Common myeloid progenitor, CD34-positive (primary cell): ENCODE measurements at regions not wholly inside any gene's neighbourhood (a gene's known extent, or its start where the extent isn't known, plus 50 kb on each side); places are given as distances from the start of the nearest gene placed in this dataset.
"Not testable (repeated sequence)": the region's sequence is repeated elsewhere in the genome, so short reads cannot be mapped to it uniquely, and the experiment has no call there.

ENCODE experiments used
- CTCF ChIA-PET: fragments of 350-600 bp; sonication (Branson Sonifier 250); formaldehyde crosslinking; loops from one replicate; lab custom pipeline; 2021; ENCODE audit warnings: antibody characterized with exemption; lab: Charles Lee
- POLR2A ChIA-PET: fragments of 350-600 bp; sonication (Branson Sonifier 250); formaldehyde crosslinking; loops from one replicate; lab custom pipeline; 2021; ENCODE audit warnings: antibody characterized with exemption; lab: Charles Lee
- DNase-seq, 3 donors: peaks; one replicate each; pipeline versions ENCODE4 v3.0.0 to v3.0.0-alpha.2; 2013
- H3K27ac ChIP-seq, 2 experiments: 1 replicate in 1 of 2; 2 replicates in 1 of 2; pipeline ENCODE4 v1.7.0; 2013; ENCODE audit warnings: inconsistent platforms in 2 of 2, low read length in 2 of 2, mild to moderate bottlenecking in 2 of 2, low read depth in 1 of 2, moderate library complexity in 1 of 2; ENCODE audit not compliant: severe bottlenecking in 2 of 2, insufficient read depth in 1 of 2, poor library complexity in 1 of 2
- H3K27me3 ChIP-seq, 5 experiments: replicated peaks in 2 of 5; 1 replicate in 3 of 5; 2 replicates in 2 of 5; pipeline versions ENCODE4 v1.6.1 to v1.7.0; 2013; ENCODE audit warnings: low read length in 4 of 5, mild to moderate bottlenecking in 2 of 5, moderate library complexity in 2 of 5, inconsistent platforms in 1 of 5; ENCODE audit not compliant: insufficient read depth in 5 of 5, control insufficient read depth in 4 of 5
- H3K36me3 ChIP-seq, 4 experiments: 1 replicate in 2 of 4; 2 replicates in 2 of 4; pipeline versions ENCODE4 v1.6.1 to v1.7.0; 2013; ENCODE audit warnings: low read length in 3 of 4, control low read depth in 1 of 4, mild to moderate bottlenecking in 1 of 4; ENCODE audit not compliant: control insufficient read depth in 4 of 4, insufficient read depth in 4 of 4
- H3K4me1 ChIP-seq, 4 experiments: 1 replicate in 3 of 4; 2 replicates in 1 of 4; pipeline versions ENCODE4 v1.6.1 to v1.7.1; 2013; ENCODE audit warnings: low read length in 3 of 4, mild to moderate bottlenecking in 3 of 4, control low read depth in 1 of 4, inconsistent platforms in 1 of 4, moderate library complexity in 1 of 4; ENCODE audit not compliant: control insufficient read depth in 4 of 4, insufficient read depth in 4 of 4; ENCODE audit errors: control extremely low read depth in 1 of 4
- H3K4me3 ChIP-seq, 7 experiments: 1 replicate in 4 of 7; 2 replicates in 3 of 7; pipeline versions ENCODE4 v1.5.1 to v1.7.0; 2013; ENCODE audit warnings: mild to moderate bottlenecking in 7 of 7, low read length in 6 of 7, moderate library complexity in 6 of 7, inconsistent platforms in 2 of 7, low read depth in 2 of 7, control low read depth in 1 of 7; ENCODE audit not compliant: insufficient read depth in 4 of 7, control insufficient read depth in 1 of 7; ENCODE audit errors: extremely low read depth in 1 of 7
- H3K9me3 ChIP-seq, 5 experiments: 1 replicate in 4 of 5; 2 replicates in 1 of 5; pipeline versions ENCODE4 v1.6.1 to v1.7.1; 2013; ENCODE audit warnings: low read length in 4 of 5, mild to moderate bottlenecking in 2 of 5, inconsistent platforms in 1 of 5, low read depth in 1 of 5, moderate library complexity in 1 of 5; ENCODE audit not compliant: control insufficient read depth in 4 of 5, insufficient read depth in 2 of 5; ENCODE audit errors: control extremely low read depth in 1 of 5
- whole genome bisulfite sequencing: methylation state at CpG from one replicate; pipeline ENCODE4 v1.1.5; 2013; ENCODE audit not compliant: insufficient coverage; 5-methylcytosine and 5-hydroxymethylcytosine counted together

DNA sequence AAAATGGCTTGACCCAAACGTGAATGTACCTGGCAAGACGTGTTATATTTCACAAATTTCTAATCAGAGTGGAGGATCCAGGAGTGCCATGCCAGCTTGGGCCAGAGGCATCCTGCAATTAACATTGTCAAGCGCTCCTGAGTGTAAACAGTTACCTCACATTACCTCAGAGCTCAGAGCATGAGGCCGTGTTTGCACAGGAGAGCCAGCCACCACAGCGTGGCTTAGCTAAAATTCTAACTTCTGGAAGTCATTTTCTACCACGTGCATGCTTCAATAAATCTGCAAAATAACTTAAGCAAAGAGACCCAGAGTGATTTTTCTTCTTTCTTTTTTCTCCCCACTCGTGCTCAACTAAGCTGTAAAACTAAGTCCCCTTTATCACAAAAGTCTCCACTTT, 769.0 kb downstream of the KCNJ2 start:
- DNase-seq = no peak
- Histone ChIP-seq H3K9me3 (no peaks in the 10 kb centered on the region), H3K4me3 (no peak overlapping the region), H3K27ac (no peak overlapping the region), H3K4me1 (no peaks in the 10 kb centered on the region), H3K36me3 (no peaks in the 10 kb centered on the region), H3K27me3 (no peaks in the 10 kb centered on the region)
- ChIA-PET CTCF (no interaction called here), POLR2A (no interaction called here)
- 94% methylated on average over 7 of the region's 7 CpGs for WGBS

DNA sequence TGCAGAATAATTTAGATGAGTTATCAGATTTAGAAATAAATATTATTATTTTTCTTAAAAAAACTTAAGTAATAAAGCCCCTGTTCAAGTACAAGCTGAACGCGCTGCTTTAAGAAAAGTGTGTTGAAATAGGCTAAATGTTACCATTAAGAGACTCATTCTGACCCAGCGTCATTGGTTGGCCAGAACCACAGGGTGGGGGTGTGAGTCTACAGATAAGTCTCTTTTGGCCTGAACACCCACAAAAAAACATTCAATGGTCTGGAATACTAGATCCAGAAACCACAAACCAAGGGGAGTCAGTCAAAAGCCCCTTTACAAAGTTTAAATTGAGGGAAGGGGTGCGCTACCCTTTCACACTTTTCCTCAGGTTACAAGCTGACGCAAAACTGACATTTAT, 776.1 kb downstream of the KCNJ2 start:
- 88% methylated on average over 2 of the region's 5 CpGs for WGBS
- Histone ChIP-seq H3K9me3 (no peaks in the 10 kb centered on the region), H3K36me3 (no peaks in the 10 kb centered on the region), H3K4me1 (no peaks in the 10 kb centered on the region), H3K27me3 (no peaks in the 10 kb centered on the region), H3K4me3 (no peak overlapping the region), H3K27ac (no peak overlapping the region)
- ChIA-PET POLR2A (no interaction called here), CTCF (no interaction called here)
- DNase-seq = no peak

DNA sequence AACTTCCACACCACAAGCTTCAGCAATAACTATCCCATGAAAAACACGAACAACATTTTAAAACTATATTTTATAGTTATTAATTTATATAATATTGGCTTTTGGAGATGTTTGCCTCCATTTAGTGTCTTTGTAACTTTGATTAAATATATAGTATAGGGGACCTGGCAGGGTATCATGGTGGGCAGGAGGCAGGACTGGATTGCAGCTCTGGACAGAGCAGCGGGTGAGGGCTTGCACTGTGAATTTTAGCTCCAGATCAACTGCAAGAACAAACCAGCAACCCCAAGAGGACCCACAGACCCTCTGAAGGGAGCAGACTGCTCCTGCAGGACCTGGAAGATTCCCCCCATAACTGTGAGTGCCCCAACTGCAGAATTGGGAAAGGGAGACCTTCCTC, 777.9 kb downstream of the KCNJ2 start:
- WGBS = 100% methylated on average over 1 of the region's 2 CpGs
- CTCF ChIA-PET = interaction anchor here (0.6 kb wide), 1 partner anchor 26 kb away, joined by 3 read pairs; no protein-coding TSS in a partner anchor
- H3K9me3 ChIP-seq = no peaks in the 10 kb centered on the region

DNA sequence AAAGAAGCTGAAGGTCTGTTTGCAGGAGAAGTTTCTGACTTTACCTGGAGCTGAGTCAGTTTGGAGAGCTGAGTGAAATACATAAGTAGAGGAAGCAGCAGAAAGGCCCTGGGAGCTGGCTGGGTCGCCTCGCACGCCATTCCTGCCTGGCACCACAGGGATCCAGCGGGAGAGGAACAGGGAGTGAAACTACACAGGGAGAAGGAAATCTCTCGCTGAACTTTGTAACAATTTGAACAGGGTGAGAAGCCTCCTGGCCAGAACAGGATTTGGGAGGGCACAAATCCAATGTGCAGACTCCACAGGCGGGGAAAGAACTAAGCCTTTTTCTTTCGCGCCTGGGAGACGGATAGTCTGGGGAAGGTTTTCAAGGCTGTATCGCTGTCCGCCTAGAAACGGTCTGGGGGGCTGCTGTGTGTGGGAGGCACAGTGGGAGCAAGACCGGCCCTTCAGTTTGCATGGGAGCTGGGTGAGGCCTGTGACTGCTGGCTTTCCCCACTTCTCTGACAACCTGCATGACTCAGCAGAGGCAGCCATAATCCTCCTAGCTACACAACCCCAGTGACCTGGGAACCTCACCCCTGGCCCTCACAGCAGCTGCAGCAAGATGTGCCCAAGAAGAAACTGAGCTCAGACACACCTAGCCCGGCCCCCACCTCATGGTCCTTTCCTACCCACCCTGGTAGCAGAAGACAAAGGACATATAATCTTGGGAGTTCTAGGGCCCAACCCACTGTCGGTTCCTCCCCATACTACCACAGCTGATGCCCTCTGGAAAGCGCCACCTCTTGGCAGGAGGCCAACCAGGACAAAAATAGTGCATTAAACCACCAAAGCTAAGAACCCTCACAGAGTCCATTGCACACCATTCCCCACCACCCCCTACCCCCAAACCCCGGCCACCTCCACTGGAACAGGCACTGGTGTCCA, 778.6 kb downstream of the KCNJ2 start:
- 97% methylated on average over 14 of the region's 17 CpGs for WGBS
- POLR2A ChIA-PET = no interaction called here
- CTCF ChIA-PET = interaction anchor here (0.6 kb wide), 1 partner anchor 26 kb away, joined by 3 read pairs; no protein-coding TSS in a partner anchor

More for the DNA sequence above, 777.9 kb downstream of the KCNJ2 start:
- Histone ChIP-seq H3K4me1 (no peaks in the 10 kb centered on the region), H3K4me3 (no peak overlapping the region), H3K36me3 (no peaks in the 10 kb centered on the region), H3K27ac (no peak overlapping the region), H3K27me3 (no peaks in the 10 kb centered on the region)
- POLR2A ChIA-PET = no interaction called here
- no peak for DNase-seq

DNA sequence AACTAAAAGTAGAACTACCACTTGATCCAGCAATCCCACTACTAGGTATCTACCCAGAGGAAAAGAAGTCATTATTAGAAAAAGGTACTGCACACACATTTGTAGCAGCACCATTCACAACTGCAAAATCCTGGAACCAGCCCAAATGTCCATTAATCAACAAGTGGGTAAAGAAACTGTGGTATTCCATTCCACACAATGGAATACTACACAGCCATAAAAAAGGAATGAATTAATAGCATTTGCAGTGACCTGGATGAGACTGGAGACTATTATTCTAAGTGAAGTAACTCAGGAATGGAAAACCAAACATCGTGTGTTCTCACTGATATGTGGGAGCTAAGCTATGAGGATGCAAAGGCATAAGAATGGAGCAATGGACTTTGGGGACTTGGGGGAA, 783.8 kb downstream of the KCNJ2 start:
- POLR2A ChIA-PET, H3K9me3 ChIP-seq, H3K36me3 ChIP-seq, H3K27me3 ChIP-seq, H3K4me1 ChIP-seq, H3K27ac ChIP-seq, CTCF ChIA-PET, DNase-seq, H3K4me3 ChIP-seq: not testable (repeated sequence)
- no CpG with 5 or more reads among the region's 1 CpG for WGBS

More for the DNA sequence above, 778.6 kb downstream of the KCNJ2 start:
- H3K36me3 ChIP-seq = no peaks in the 10 kb centered on the region
- DNase-seq = no peak
- H3K4me1 ChIP-seq = no peaks in the 10 kb centered on the region
- no peak overlapping the region for H3K4me3 ChIP-seq
- no peak overlapping the region for H3K27ac ChIP-seq
- no peaks in the 10 kb centered on the region for H3K9me3 ChIP-seq
- no peaks in the 10 kb centered on the region for H3K27me3 ChIP-seq

DNA sequence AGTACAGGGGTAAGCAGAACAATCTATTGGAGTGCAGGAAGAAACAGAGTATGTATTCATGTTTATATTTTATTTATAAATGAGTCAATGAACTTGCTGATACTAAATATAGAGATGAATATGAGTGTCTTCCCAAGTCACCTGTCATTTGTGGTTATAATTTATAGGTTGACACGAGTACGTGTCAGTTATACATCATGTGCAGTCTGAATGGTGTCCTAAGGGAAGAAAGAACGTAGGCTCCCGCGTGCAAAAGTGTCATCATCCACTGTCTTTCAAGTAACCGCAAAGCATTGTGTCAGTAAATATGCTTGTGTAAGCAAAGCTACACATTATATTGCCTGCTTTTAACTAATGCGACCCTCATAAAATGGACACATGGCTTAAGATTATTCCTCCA, 786.1 kb downstream of the KCNJ2 start:
- WGBS = 81% methylated on average over 6 of the region's 7 CpGs
- POLR2A ChIA-PET = no interaction called here

DNA sequence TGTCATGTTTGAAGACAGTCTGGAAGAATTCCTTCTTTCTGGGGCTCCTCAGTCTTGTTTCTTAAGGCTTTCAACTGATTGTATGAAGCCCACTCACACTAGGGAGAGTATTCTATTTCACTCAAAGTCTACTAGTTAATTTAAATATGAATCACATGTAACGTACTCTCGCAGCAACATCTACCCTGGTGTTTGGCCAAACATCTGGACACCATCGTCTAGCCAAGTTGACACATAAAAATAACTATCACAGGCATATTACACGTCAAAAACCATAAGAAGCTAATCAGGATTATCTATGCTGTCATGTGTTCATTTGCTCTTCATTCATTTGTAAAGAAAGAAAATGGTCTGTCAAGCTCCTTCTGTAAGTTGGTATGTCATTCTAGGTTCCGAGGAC, 787.4 kb downstream of the KCNJ2 start:
- 96% methylated on average over 4 of the region's 5 CpGs for WGBS
- POLR2A ChIA-PET = no interaction called here
- CTCF ChIA-PET = no interaction called here

More for the DNA sequence above, 786.1 kb downstream of the KCNJ2 start:
- H3K27ac ChIP-seq = no peak overlapping the region
- no peak overlapping the region for H3K4me3 ChIP-seq
- no peaks in the 10 kb centered on the region for H3K4me1 ChIP-seq
- H3K36me3 ChIP-seq = no peaks in the 10 kb centered on the region
- peaks cover 0 to 2% (median 0%) of the 10 kb centered on the region in 5 experiments for H3K9me3 ChIP-seq
- no peaks in the 10 kb centered on the region for H3K27me3 ChIP-seq
- CTCF ChIA-PET = interaction anchor here (0.7 kb wide), 1 partner anchor 1362 kb away, joined by 3 read pairs; no protein-coding TSS in a partner anchor
- no peak for DNase-seq

More for the DNA sequence above, 787.4 kb downstream of the KCNJ2 start:
- Histone ChIP-seq H3K27ac (no peak overlapping the region), H3K4me1 (no peaks in the 10 kb centered on the region), H3K9me3 (peaks cover 0 to 2% (median 0%) of the 10 kb centered on the region in 5 experiments), H3K4me3 (no peak overlapping the region), H3K27me3 (no peaks in the 10 kb centered on the region), H3K36me3 (no peaks in the 10 kb centered on the region)
- DNase-seq = no peak
